Neuronal stem cell (in vitro differentiated cells): ENCODE measurements at regions not wholly inside any gene's neighbourhood (a gene's known extent, or its start where the extent isn't known, plus 50 kb on each side); places are given as distances from the start of the nearest gene placed in this dataset.
A peak's percentile ranks its signal among the peaks of the same experiment; 100 is the strongest.

ENCODE experiments used
- DNase-seq: peaks from one replicate; pipeline ENCODE4 v3.0.0-alpha.2; 2013; ENCODE audit warnings: low spot score
- H2AFZ ChIP-seq: one replicate; pipeline ENCODE4 v1.6.1; 2013; ENCODE audit warnings: mild to moderate bottlenecking, low read length, inconsistent platforms
- H2AK5ac ChIP-seq: 2 replicates; pipeline ENCODE4 v1.6.1; 2013; ENCODE audit warnings: low read depth, mild to moderate bottlenecking, inconsistent platforms, low read length, moderate library complexity, mixed read lengths
- H2BK120ac ChIP-seq: 2 replicates; pipeline ENCODE4 v1.6.1; 2013; ENCODE audit warnings: low read depth, mild to moderate bottlenecking, inconsistent platforms, low read length, moderate library complexity, mixed read lengths
- H2BK12ac ChIP-seq: one replicate; pipeline ENCODE4 v1.6.1; 2013; ENCODE audit warnings: low read length, inconsistent platforms
- H2BK15ac ChIP-seq: 2 replicates; pipeline ENCODE4 v1.6.1; 2013; ENCODE audit warnings: mild to moderate bottlenecking, low read length, inconsistent platforms, mixed read lengths
- H2BK5ac ChIP-seq: one replicate; pipeline ENCODE4 v1.6.1; 2013; ENCODE audit warnings: inconsistent platforms, mild to moderate bottlenecking, low read length, moderate library complexity
- H3K14ac ChIP-seq: one replicate; pipeline ENCODE4 v1.6.1; 2013; ENCODE audit warnings: low read length, inconsistent platforms
- H3K18ac ChIP-seq: 2 replicates; pipeline ENCODE4 v1.6.1; 2013; ENCODE audit warnings: low read length, inconsistent platforms
- H3K23ac ChIP-seq: 2 replicates; pipeline ENCODE4 v1.6.1; 2013; ENCODE audit warnings: low read depth, mild to moderate bottlenecking, mixed read lengths, low read length, inconsistent platforms; ENCODE audit not compliant: poor library complexity
- H3K27ac ChIP-seq: replicated peaks from 3 replicates; pipeline ENCODE4 v1.5.1; 2013; ENCODE audit warnings: low read length, inconsistent platforms
- H3K27me3 ChIP-seq, 3 experiments: 2 replicates each; pipeline ENCODE4 v1.6.1; 2013; ENCODE audit warnings: low read length in 3 of 3, mild to moderate bottlenecking in 2 of 3, inconsistent platforms in 1 of 3, low read depth in 1 of 3, mixed read lengths in 1 of 3, moderate library complexity in 1 of 3; ENCODE audit not compliant: control insufficient read depth in 3 of 3, insufficient read depth in 3 of 3
- H3K36me3 ChIP-seq, 2 donors: replicated peaks in 1 of 2; 2 replicates each; pipeline ENCODE4 v1.6.1; 2013; ENCODE audit warnings: low read length in 2 of 2; ENCODE audit not compliant: control insufficient read depth in 2 of 2, insufficient read depth in 2 of 2
- H3K4ac ChIP-seq: 2 replicates; pipeline ENCODE4 v1.6.1; 2013; ENCODE audit warnings: inconsistent platforms, mild to moderate bottlenecking, low read length, moderate library complexity
- H3K4me1 ChIP-seq, 2 donors: 1 replicate in 1 of 2; 2 replicates in 1 of 2; pipeline ENCODE4 v1.6.1; 2013; ENCODE audit warnings: low read length in 2 of 2, low read depth in 1 of 2; ENCODE audit not compliant: control insufficient read depth in 2 of 2, insufficient read depth in 1 of 2
- H3K4me2 ChIP-seq: one replicate; pipeline ENCODE4 v1.6.1; 2013; ENCODE audit warnings: mild to moderate bottlenecking, low read length, inconsistent platforms; ENCODE audit not compliant: insufficient read depth, poor library complexity, severe bottlenecking
- H3K4me3 ChIP-seq, 2 donors: 2 replicates each; pipeline ENCODE4 v1.5.1; 2013; ENCODE audit warnings: low read length in 2 of 2, mild to moderate bottlenecking in 2 of 2, inconsistent platforms in 1 of 2, moderate library complexity in 1 of 2
- H3K79me1 ChIP-seq: one replicate; pipeline ENCODE4 v1.6.1; 2013; ENCODE audit warnings: low read depth, mild to moderate bottlenecking, inconsistent platforms, low read length, moderate library complexity
- H3K9ac ChIP-seq: one replicate; pipeline ENCODE4 v1.6.1; 2013; ENCODE audit warnings: mild to moderate bottlenecking, low read depth, low read length, inconsistent platforms; ENCODE audit not compliant: poor library complexity
- H3K9me3 ChIP-seq, 2 donors: replicated peaks in 1 of 2; 2 replicates each; pipeline versions ENCODE3 to v1.6.1; 2013; ENCODE audit warnings: low read length in 2 of 2, mild to moderate bottlenecking in 2 of 2, inconsistent platforms in 1 of 2, low read depth in 1 of 2, mixed read lengths in 1 of 2, moderate library complexity in 1 of 2; ENCODE audit not compliant: control insufficient read depth in 2 of 2, insufficient read depth in 1 of 2
- H4K8ac ChIP-seq: one replicate; pipeline ENCODE4 v1.6.1; 2013; ENCODE audit warnings: low read depth, mild to moderate bottlenecking, inconsistent platforms, low read length, moderate library complexity
- H4K91ac ChIP-seq: one replicate; pipeline ENCODE4 v1.6.1; 2013; ENCODE audit warnings: low read length, low read depth, mild to moderate bottlenecking, inconsistent platforms; ENCODE audit not compliant: poor library complexity
- WGBS, 2 donors: extraction: QIAGEN DNeasy Blood & Tissue Kit; methylation state at CpG; one replicate each; pipeline ENCODE4 v1.1.7; 2013; ENCODE audit warnings: missing lambda C conversion rate in 2 of 2, mixed read lengths in 1 of 2; ENCODE audit not compliant: insufficient read length in 2 of 2, insufficient replicate concordance in 1 of 2; ENCODE audit errors: extremely low coverage in 2 of 2; 5-methylcytosine and 5-hydroxymethylcytosine counted together

GRCh38 chrX:39716401-39716800 is 381.4 kb downstream of the BCOR start:
- no peak overlapping the region for H2BK5ac ChIP-seq
- no peak overlapping the region for H2AK5ac ChIP-seq
- H3K14ac ChIP-seq, result no peak overlapping the region
- peaks cover 0 to 5% of the 10 kb centered on the region in 2 donors for H3K4me1 ChIP-seq
- no peak overlapping the region for H3K23ac ChIP-seq
- peaks cover 0 to 4% (median 0%) of the 10 kb centered on the region in 3 experiments for H3K27me3 ChIP-seq
- H3K27ac ChIP-seq, result no peak overlapping the region
- H3K36me3 ChIP-seq, result no peaks in the 10 kb centered on the region
- H4K8ac ChIP-seq, result no peak overlapping the region
- no peaks in the 10 kb centered on the region for H3K79me1 ChIP-seq
- H3K9me3 ChIP-seq, result no peaks in the 10 kb centered on the region
- no peak overlapping the region for H2BK12ac ChIP-seq
- H3K4me3 ChIP-seq, result no peak overlapping the region
- H3K9ac ChIP-seq, result no peak overlapping the region
- H2BK120ac ChIP-seq, result peak overlapping the region; percentile 72
- H2BK15ac ChIP-seq, result no peak overlapping the region
- H3K18ac ChIP-seq, result no peak overlapping the region
- no CpG with 5 or more reads among the region's 8 CpGs for WGBS, 2 donors
- H2AFZ ChIP-seq, result peak overlapping the region; percentile 56
- no peak for DNase-seq
- H4K91ac ChIP-seq, result no peak overlapping the region
- H3K4ac ChIP-seq, result no peak overlapping the region
- no peak overlapping the region for H3K4me2 ChIP-seq

- H3K9ac ChIP-seq, result no peak overlapping the region
- H3K27ac ChIP-seq, result no peak overlapping the region
- no CpG with 5 or more reads among the region's 6 CpGs for WGBS, 2 donors
Measured at GRCh38 chrX:39716802-39717540, 380.8 kb downstream of the BCOR start.

GRCh38 chrX:39718981-39719380 is 378.8 kb downstream of the BCOR start:
- peaks cover 0 to 4% (median 0%) of the 10 kb centered on the region in 3 experiments for H3K27me3 ChIP-seq
- H3K9ac ChIP-seq, result no peak overlapping the region
- no peak overlapping the region for H2AFZ ChIP-seq
- H3K36me3 ChIP-seq, result no peaks in the 10 kb centered on the region
- no peak overlapping the region for H4K91ac ChIP-seq
- no peak overlapping the region for H2BK5ac ChIP-seq
- H3K4me1 ChIP-seq, result peaks cover 0 to 5% of the 10 kb centered on the region in 2 donors
- H3K23ac ChIP-seq, result no peak overlapping the region
- no peak overlapping the region for H3K4me3 ChIP-seq
- no peak overlapping the region for H3K14ac ChIP-seq
- H3K27ac ChIP-seq, result no peak overlapping the region
- no peak overlapping the region for H2BK15ac ChIP-seq
- no peak overlapping the region for H2BK12ac ChIP-seq
- H3K18ac ChIP-seq, result no peak overlapping the region
- no peaks in the 10 kb centered on the region for H3K9me3 ChIP-seq
- no peak overlapping the region for H2BK120ac ChIP-seq
- no peaks in the 10 kb centered on the region for H3K79me1 ChIP-seq
- no peak overlapping the region for H3K4ac ChIP-seq
- no peak for DNase-seq
- H4K8ac ChIP-seq, result no peak overlapping the region
- no peak overlapping the region for H2AK5ac ChIP-seq
- no peak overlapping the region for H3K4me2 ChIP-seq
- WGBS, 2 donors, result no CpG with 5 or more reads among the region's 2 CpGs

More at GRCh38 chrX:39716802-39717540, 380.8 kb downstream of the BCOR start:
- Histone ChIP-seq H3K23ac (no peak overlapping the region), H2BK15ac (no peak overlapping the region), H2BK120ac (no peak overlapping the region), H4K91ac (no peak overlapping the region), H3K4me2 (no peak overlapping the region), H3K4ac (no peak overlapping the region), H2BK5ac (no peak overlapping the region), H3K14ac (no peak overlapping the region), H4K8ac (no peak overlapping the region), H3K27me3 (peaks cover 0 to 4% (median 0%) of the 10 kb centered on the region in 3 experiments), H3K4me3 (no peak overlapping the region), H3K18ac (no peak overlapping the region), H2AK5ac (no peak overlapping the region), H3K4me1 (peaks cover 0 to 5% of the 10 kb centered on the region in 2 donors), H2BK12ac (no peak overlapping the region), H2AFZ (peak overlapping the region; percentile 56), H3K79me1 (no peaks in the 10 kb centered on the region), H3K9me3 (no peaks in the 10 kb centered on the region), H3K36me3 (no peaks in the 10 kb centered on the region)
- no peak for DNase-seq

GRCh38 chrX:39720945-39721344 is 376.8 kb downstream of the BCOR start:
- H3K27me3 ChIP-seq, result peaks cover 0 to 5% (median 0%) of the 10 kb centered on the region in 3 experiments
- H3K27ac ChIP-seq, result no peak overlapping the region
- no peak overlapping the region for H2BK15ac ChIP-seq
- no peak overlapping the region for H2BK12ac ChIP-seq
- no peak overlapping the region for H3K14ac ChIP-seq
- H4K91ac ChIP-seq, result no peak overlapping the region
- H2AFZ ChIP-seq, result no peak overlapping the region
- H2AK5ac ChIP-seq, result no peak overlapping the region
- H4K8ac ChIP-seq, result no peak overlapping the region
- no peak overlapping the region for H3K9ac ChIP-seq
- no CpG with 5 or more reads among the region's 2 CpGs for WGBS, 2 donors
- H3K36me3 ChIP-seq, result no peaks in the 10 kb centered on the region
- DNase-seq, result no peak
- no peaks in the 10 kb centered on the region for H3K79me1 ChIP-seq
- peaks cover 0 to 5% of the 10 kb centered on the region in 2 donors for H3K4me1 ChIP-seq
- H3K4me3 ChIP-seq, result no peak overlapping the region
- H2BK5ac ChIP-seq, result no peak overlapping the region
- H2BK120ac ChIP-seq, result no peak overlapping the region
- no peak overlapping the region for H3K4ac ChIP-seq
- no peak overlapping the region for H3K4me2 ChIP-seq
- H3K9me3 ChIP-seq, result no peaks in the 10 kb centered on the region
- no peak overlapping the region for H3K23ac ChIP-seq
- no peak overlapping the region for H3K18ac ChIP-seq
